Lung (tissue), 11 donors: ENCODE measurements at regions not wholly inside any gene's neighbourhood (a gene's known extent, or its start where the extent isn't known, plus 50 kb on each side); places are given as distances from the start of the nearest gene placed in this dataset.

Source experiments
- ATAC-seq: fragments of 200-7000 bp; cut with Tn5 transposase; one replicate; pipeline ENCODE4 v1.9.1; 2020; ENCODE audit warnings: moderate number of reproducible peaks; ENCODE audit not compliant: insufficient read depth, low FRiP score
- DNase-seq, 3 donors: peaks; one replicate each; pipeline ENCODE4 v3.0.0-alpha.2; 2013 to 2017
- H3K27ac ChIP-seq, 2 donors: one replicate each; pipeline ENCODE4 v1.5.1; 2013; ENCODE audit warnings: mild to moderate bottlenecking in 2 of 2, moderate library complexity in 2 of 2, control low read depth in 1 of 2, inconsistent platforms in 1 of 2, low read depth in 1 of 2, low read length in 1 of 2
- H3K27me3 ChIP-seq, 3 donors: one replicate each; pipeline ENCODE4 v1.5.1; 2013; ENCODE audit warnings: low read length in 2 of 3; ENCODE audit not compliant: control insufficient read depth in 3 of 3, insufficient read depth in 3 of 3
- H3K36me3 ChIP-seq, 4 donors: one replicate each; pipeline ENCODE4 v1.5.1; 2013; ENCODE audit warnings: low read length in 4 of 4, mild to moderate bottlenecking in 1 of 4, moderate library complexity in 1 of 4; ENCODE audit not compliant: control insufficient read depth in 4 of 4, insufficient read depth in 4 of 4
- H3K4me1 ChIP-seq, 5 donors: one replicate each; pipeline ENCODE4 v1.5.1; 2013; ENCODE audit warnings: low read length in 5 of 5, mild to moderate bottlenecking in 2 of 5, moderate library complexity in 1 of 5; ENCODE audit not compliant: control insufficient read depth in 5 of 5, insufficient read depth in 5 of 5
- H3K4me3 ChIP-seq: one replicate; pipeline ENCODE4 v1.5.1; 2013; ENCODE audit warnings: mild to moderate bottlenecking, control low read depth, moderate library complexity
- H3K9ac ChIP-seq, 2 donors: one replicate each; pipeline ENCODE4 v1.5.1; 2013; ENCODE audit warnings: low read length in 2 of 2, control low read depth in 1 of 2; ENCODE audit not compliant: insufficient read depth in 1 of 2
- H3K9me3 ChIP-seq, 4 donors: one replicate each; pipeline ENCODE4 v1.5.1; 2013; ENCODE audit warnings: low read length in 3 of 4, mild to moderate bottlenecking in 1 of 4, moderate library complexity in 1 of 4; ENCODE audit not compliant: control insufficient read depth in 4 of 4, insufficient read depth in 3 of 4
- WGBS, 2 donors: extraction: QIAGEN DNeasy Blood & Tissue Kit; methylation state at CpG; one replicate each; pipeline ENCODE4 v1.1.7; 2013; 5-methylcytosine and 5-hydroxymethylcytosine counted together
- TF ChIP-seq, protein P1 (sequence below): IDR thresholded peaks from 2 replicates; pipeline ENCODE4 v1.5.1; 2012; ENCODE audit warnings: mild to moderate bottlenecking; ENCODE audit errors: control extremely low read depth, extremely low read depth
- donor health status: control.
- donor health status: control.
- donor health status: Bipolar disorder and iron deficiency.
- donor health status: healthy.
- donor health status: DM: yes; HTN: yes; CAD: no.

DNA sequence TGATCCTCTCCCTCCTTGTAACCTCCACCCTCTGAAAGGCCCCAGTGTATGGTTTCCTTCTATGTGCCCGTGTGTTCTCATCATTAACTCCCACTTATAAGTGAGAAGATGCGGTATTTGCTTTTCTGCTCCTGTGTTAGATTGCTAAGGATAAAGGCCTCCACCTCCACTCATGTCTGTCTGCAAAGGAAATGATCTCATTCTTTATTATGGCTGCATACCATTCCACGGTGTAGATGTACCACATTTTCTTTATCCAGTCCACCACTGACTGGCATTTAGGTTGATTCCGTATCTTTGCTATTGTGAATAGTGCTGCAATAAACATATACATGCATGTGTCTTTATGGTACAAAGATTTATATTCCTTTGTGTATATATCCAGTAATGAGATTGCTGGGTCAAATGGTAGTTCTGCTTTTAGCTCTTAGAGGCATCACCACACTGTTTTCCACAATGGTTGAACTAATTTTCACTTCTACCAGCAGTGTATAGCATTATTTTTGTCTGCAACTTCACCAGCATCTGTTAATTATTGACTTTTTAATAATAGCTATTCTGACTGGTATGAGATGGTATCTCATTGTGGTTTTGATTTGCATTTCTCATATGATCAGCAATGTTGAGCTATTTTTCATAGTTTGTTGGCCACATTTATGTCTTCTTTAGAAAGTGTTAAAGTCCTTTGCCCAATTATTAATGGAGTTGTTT, 1030.9 kb downstream of the FSTL5 start:
- Histone ChIP-seq H3K27ac (no peak overlapping the region), H3K9ac (no peak overlapping the region), H3K36me3 (no peaks in the 10 kb centered on the region), H3K27me3 (no peaks in the 10 kb centered on the region), H3K4me1 (no peaks in the 10 kb centered on the region), H3K4me3 (no peak overlapping the region), H3K9me3 (peaks cover 0 to 6% (median 3%) of the 10 kb centered on the region in 4 donors)
- TF ChIP-seq, protein P1, sequence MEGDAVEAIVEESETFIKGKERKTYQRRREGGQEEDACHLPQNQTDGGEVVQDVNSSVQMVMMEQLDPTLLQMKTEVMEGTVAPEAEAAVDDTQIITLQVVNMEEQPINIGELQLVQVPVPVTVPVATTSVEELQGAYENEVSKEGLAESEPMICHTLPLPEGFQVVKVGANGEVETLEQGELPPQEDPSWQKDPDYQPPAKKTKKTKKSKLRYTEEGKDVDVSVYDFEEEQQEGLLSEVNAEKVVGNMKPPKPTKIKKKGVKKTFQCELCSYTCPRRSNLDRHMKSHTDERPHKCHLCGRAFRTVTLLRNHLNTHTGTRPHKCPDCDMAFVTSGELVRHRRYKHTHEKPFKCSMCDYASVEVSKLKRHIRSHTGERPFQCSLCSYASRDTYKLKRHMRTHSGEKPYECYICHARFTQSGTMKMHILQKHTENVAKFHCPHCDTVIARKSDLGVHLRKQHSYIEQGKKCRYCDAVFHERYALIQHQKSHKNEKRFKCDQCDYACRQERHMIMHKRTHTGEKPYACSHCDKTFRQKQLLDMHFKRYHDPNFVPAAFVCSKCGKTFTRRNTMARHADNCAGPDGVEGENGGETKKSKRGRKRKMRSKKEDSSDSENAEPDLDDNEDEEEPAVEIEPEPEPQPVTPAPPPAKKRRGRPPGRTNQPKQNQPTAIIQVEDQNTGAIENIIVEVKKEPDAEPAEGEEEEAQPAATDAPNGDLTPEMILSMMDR, result no peak
- WGBS, 2 donors, result 78 to 80% methylated on average over 4 of the region's 4 CpGs
- ATAC-seq, result no peak
- DNase-seq, result no peak

- H3K9me3 ChIP-seq, result peaks cover 0 to 6% (median 2%) of the 10 kb centered on the region in 4 donors
- no peak overlapping the region for H3K27ac ChIP-seq
- DNase-seq, result no peak
- ATAC-seq, result no peak
- 54 to 60% methylated on average over 2 of the region's 2 CpGs for WGBS, 2 donors
- no peaks in the 10 kb centered on the region for H3K36me3 ChIP-seq
- no peak overlapping the region for H3K4me3 ChIP-seq
- H3K27me3 ChIP-seq, result no peaks in the 10 kb centered on the region
- no peak overlapping the region for H3K9ac ChIP-seq
- TF ChIP-seq, protein P1, result no peak
- H3K4me1 ChIP-seq, result no peaks in the 10 kb centered on the region
Observed at GRCh38 chr4:161121451-161121850, 1042.3 kb downstream of the FSTL5 start.

GRCh38 chr4:161101881-161102280, 1061.9 kb downstream of the FSTL5 start:
- DNase-seq (no peak), ATAC-seq (no peak)
- WGBS, 2 donors, result 39 to 49% methylated on average over 1 of the region's 1 CpG
- TF ChIP-seq, protein P1, result no peak
- Histone ChIP-seq H3K27ac (no peak overlapping the region), H3K27me3 (no peaks in the 10 kb centered on the region), H3K9me3 (no peaks in the 10 kb centered on the region), H3K4me3 (no peak overlapping the region), H3K4me1 (no peaks in the 10 kb centered on the region), H3K36me3 (no peaks in the 10 kb centered on the region), H3K9ac (no peak overlapping the region)

- no peak overlapping the region for H3K4me3 ChIP-seq
- no peaks in the 10 kb centered on the region for H3K36me3 ChIP-seq
- no peak overlapping the region for H3K27ac ChIP-seq
- H3K4me1 ChIP-seq, result no peaks in the 10 kb centered on the region
- TF ChIP-seq, protein P1, result no peak
- ATAC-seq, result no peak
- no peaks in the 10 kb centered on the region for H3K27me3 ChIP-seq
- no peak overlapping the region for H3K9ac ChIP-seq
- DNase-seq, result no peak
- no peaks in the 10 kb centered on the region for H3K9me3 ChIP-seq
Observed at GRCh38 chr4:161097821-161098220, 1066.0 kb downstream of the FSTL5 start.
